Liver (tissue), 8 donors: ENCODE measurements at regions not wholly inside any gene's neighbourhood (a gene's known extent, or its start where the extent isn't known, plus 50 kb on each side); places are given as distances from the start of the nearest gene placed in this dataset.
"Not testable (repeated sequence)": the region's sequence is repeated elsewhere in the genome, so short reads cannot be mapped to it uniquely, and the experiment has no call there.

Experiments used
- DNase-seq: peaks from one replicate; pipeline ENCODE4 v3.0.0-alpha.2; 2017; ENCODE audit warnings: low spot score
- H3K27ac ChIP-seq, 2 donors: one replicate each; pipeline ENCODE4 v1.7.0; 2013; ENCODE audit warnings: inconsistent platforms in 2 of 2, low read length in 2 of 2, control low read depth in 1 of 2, low read depth in 1 of 2, mild to moderate bottlenecking in 1 of 2
- H3K27me3 ChIP-seq, 4 donors: one replicate each; pipeline versions ENCODE4 v1.6.1 to v1.7.0; 2013; ENCODE audit warnings: low read length in 3 of 4, inconsistent platforms in 1 of 4, mild to moderate bottlenecking in 1 of 4, moderate library complexity in 1 of 4; ENCODE audit not compliant: control insufficient read depth in 4 of 4, insufficient read depth in 4 of 4
- H3K36me3 ChIP-seq, 4 donors: one replicate each; pipeline versions ENCODE4 v1.6.1 to v1.7.0; 2013; ENCODE audit warnings: low read length in 3 of 4, mild to moderate bottlenecking in 3 of 4, low read depth in 1 of 4, moderate library complexity in 1 of 4; ENCODE audit not compliant: control insufficient read depth in 4 of 4, insufficient read depth in 3 of 4
- H3K4me1 ChIP-seq, 4 donors: one replicate each; pipeline versions ENCODE4 v1.6.1 to v1.7.0; 2013; ENCODE audit warnings: low read length in 3 of 4, mild to moderate bottlenecking in 3 of 4, moderate library complexity in 1 of 4; ENCODE audit not compliant: control insufficient read depth in 4 of 4, insufficient read depth in 4 of 4
- H3K4me3 ChIP-seq, 3 donors: one replicate each; pipeline versions ENCODE4 v1.6.1 to v1.7.0; 2013; ENCODE audit warnings: low read length in 3 of 3, control low read depth in 1 of 3, low read depth in 1 of 3, mild to moderate bottlenecking in 1 of 3
- H3K9ac ChIP-seq, 2 donors: one replicate each; pipeline ENCODE4 v1.7.0; 2013; ENCODE audit warnings: low read length in 2 of 2, mild to moderate bottlenecking in 2 of 2, moderate library complexity in 2 of 2, control low read depth in 1 of 2, low read depth in 1 of 2
- H3K9me3 ChIP-seq, 4 donors: one replicate each; pipeline versions ENCODE4 v1.6.1 to v1.7.0; 2013; ENCODE audit warnings: low read length in 3 of 4; ENCODE audit not compliant: control insufficient read depth in 4 of 4
- GABPA ChIP-seq, 2 donors: IDR thresholded peaks in 1 of 2; conservative IDR thresholded peaks in 1 of 2; 2 replicates each; pipeline ENCODE4 v1.6.1; 2016; ENCODE audit warnings: antibody characterized with exemption in 2 of 2, mild to moderate bottlenecking in 1 of 2, moderate library complexity in 1 of 2
- JUND ChIP-seq, 2 donors: IDR thresholded peaks; 2 replicates each; pipeline ENCODE4 v1.6.1; 2016; ENCODE audit warnings: antibody characterized with exemption in 2 of 2
- NR2F2 ChIP-seq: IDR thresholded peaks from 2 replicates; pipeline ENCODE4 v1.6.1; 2016; ENCODE audit warnings: antibody characterized with exemption
- RAD21 ChIP-seq, 2 donors: IDR thresholded peaks; 2 replicates each; pipeline ENCODE4 v1.6.1; 2016; ENCODE audit warnings: antibody characterized with exemption in 2 of 2, mild to moderate bottlenecking in 2 of 2
- RXRA ChIP-seq, 2 donors: IDR thresholded peaks; 2 replicates each; pipeline ENCODE4 v1.6.1; 2017 to 2018; ENCODE audit warnings: antibody characterized with exemption in 2 of 2, mild to moderate bottlenecking in 1 of 2
- SP1 ChIP-seq: IDR thresholded peaks from 2 replicates; pipeline ENCODE4 v1.6.1; 2018; ENCODE audit warnings: antibody characterized with exemption, mild to moderate bottlenecking
- TAF1 ChIP-seq: conservative IDR thresholded peaks from 2 replicates; pipeline ENCODE4 v1.6.1; 2016; ENCODE audit warnings: antibody characterized with exemption, mild to moderate bottlenecking
- YY1 ChIP-seq: IDR thresholded peaks from 2 replicates; pipeline ENCODE4 v1.6.1; 2016; ENCODE audit warnings: antibody characterized with exemption, mild to moderate bottlenecking
- WGBS: extraction: QIAGEN DNeasy Blood & Tissue Kit; methylation state at CpG from one replicate; pipeline ENCODE4 v1.1.7; 2013; 5-methylcytosine and 5-hydroxymethylcytosine counted together
- TF ChIP-seq, protein P1 (sequence below): IDR thresholded peaks from 2 replicates; pipeline ENCODE4 v1.6.1; 2016; ENCODE audit warnings: antibody characterized with exemption
- TF ChIP-seq, protein P2 (sequence below): IDR thresholded peaks from 2 replicates; pipeline ENCODE4 v1.6.1; 2016; ENCODE audit warnings: antibody characterized with exemption, mild to moderate bottlenecking
- TF ChIP-seq, protein P3 (sequence below): fragments of 150-350 bp; IDR thresholded peaks from 2 replicates; pipeline ENCODE4 v1.5.1; 2017; ENCODE audit warnings: improper control_type of control experiment, low read depth, low read length; ENCODE audit not compliant: missing input control
- TF ChIP-seq, protein P4 (sequence below): IDR thresholded peaks from 2 replicates; pipeline ENCODE4 v1.6.1; 2016; ENCODE audit warnings: antibody characterized with exemption
- donor health status: healthy.
- donor health status: healthy.
- donor health status: healthy.
- donor health status: healthy.
- donor health status: healthy.

DNA sequence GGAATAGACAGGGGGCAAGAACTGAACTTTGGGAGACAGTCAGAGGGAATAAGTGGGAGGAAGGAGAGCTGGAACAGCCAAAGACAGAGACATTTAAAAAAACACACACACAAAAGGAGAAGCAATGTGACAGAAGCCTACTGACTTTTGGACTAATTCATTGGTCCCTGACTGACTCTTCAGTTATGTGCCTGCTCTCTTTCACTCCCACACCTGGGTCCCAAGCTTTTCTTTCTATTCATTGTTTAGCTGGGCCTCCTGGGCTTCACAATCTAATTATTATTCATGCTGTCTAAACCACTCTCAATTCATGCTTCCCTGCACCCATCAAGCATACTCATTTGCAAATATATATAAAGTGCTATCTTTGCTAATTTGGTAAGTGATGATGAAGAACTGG, 139.2 kb upstream of the IRS4 start:
- no peaks in the 10 kb centered on the region for H3K36me3 ChIP-seq
- no peak for TF ChIP-seq RXRA (IDR thresholded peaks at IDR 0.05)
- no peak for TF ChIP-seq TAF1
- DNase-seq: no peak

DNA sequence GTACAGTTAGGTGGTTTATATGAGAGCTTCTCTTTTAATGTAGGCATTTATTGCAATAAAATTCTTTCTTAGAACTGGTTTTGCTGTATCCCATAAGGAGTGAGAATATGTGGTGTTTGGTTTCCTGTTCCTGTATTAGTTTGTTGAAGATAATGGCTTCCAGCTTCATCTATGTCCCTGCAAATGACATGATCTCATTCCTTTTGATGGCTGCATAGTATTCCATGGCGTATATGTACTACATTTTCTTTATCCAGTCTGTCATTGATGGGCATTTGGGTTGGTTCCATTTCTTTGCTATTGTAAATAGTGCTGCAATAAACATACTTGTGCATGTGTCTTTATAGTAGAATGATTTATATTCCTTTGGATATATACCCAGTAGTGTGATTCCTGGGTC, 106.7 kb upstream of the IRS4 start:
- not testable (repeated sequence) for H3K9ac ChIP-seq, H3K9me3 ChIP-seq, H3K4me3 ChIP-seq, H3K27me3 ChIP-seq, H3K4me1 ChIP-seq, H3K36me3 ChIP-seq, H3K27ac ChIP-seq, DNase-seq
- 82% methylated on average over 1 of the region's 1 CpG for WGBS

More for the DNA sequence above, 139.2 kb upstream of the IRS4 start:
- Histone ChIP-seq H3K9ac (no peak overlapping the region), H3K27me3 (peaks cover 0 to 4% (median 0%) of the 10 kb centered on the region in 4 donors), H3K4me1 (no peaks in the 10 kb centered on the region), H3K27ac (no peak overlapping the region), H3K4me3 (no peak overlapping the region), H3K9me3 (peaks cover 0 to 2% (median 0%) of the 10 kb centered on the region in 4 donors)

DNA sequence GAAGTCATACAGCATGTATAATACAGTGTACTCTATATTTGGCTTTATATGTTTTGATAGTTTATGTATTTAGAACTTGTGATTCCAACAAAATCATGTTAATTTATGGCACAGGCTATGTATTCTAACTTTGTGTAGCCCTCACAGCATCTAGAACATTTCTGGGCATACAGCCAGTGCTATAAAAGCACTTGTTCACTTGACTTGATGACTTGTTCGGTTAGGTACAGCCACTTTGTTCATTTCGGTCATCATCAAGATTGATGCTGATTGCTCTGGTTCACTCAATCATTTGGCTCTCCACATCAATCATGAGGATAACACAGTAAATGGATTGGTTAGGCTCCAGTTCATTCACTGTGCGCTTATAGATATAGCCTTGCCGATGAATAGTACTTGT, 97.6 kb upstream of the IRS4 start:
- Histone ChIP-seq H3K9ac (no peak overlapping the region), H3K27ac (no peak overlapping the region), H3K9me3 (no peaks in the 10 kb centered on the region), H3K4me3 (no peak overlapping the region), H3K27me3 (no peaks in the 10 kb centered on the region), H3K4me1 (no peaks in the 10 kb centered on the region), H3K36me3 (no peaks in the 10 kb centered on the region)
- 90% methylated on average over 4 of the region's 4 CpGs for WGBS
- TF ChIP-seq GABPA (IDR thresholded peaks at IDR 0.05 in 1 of 2, conservative IDR thresholded peaks at IDR 0.05 in 1 of 2): no peak
- TF ChIP-seq SP1: no peak
- no peak for DNase-seq

DNA sequence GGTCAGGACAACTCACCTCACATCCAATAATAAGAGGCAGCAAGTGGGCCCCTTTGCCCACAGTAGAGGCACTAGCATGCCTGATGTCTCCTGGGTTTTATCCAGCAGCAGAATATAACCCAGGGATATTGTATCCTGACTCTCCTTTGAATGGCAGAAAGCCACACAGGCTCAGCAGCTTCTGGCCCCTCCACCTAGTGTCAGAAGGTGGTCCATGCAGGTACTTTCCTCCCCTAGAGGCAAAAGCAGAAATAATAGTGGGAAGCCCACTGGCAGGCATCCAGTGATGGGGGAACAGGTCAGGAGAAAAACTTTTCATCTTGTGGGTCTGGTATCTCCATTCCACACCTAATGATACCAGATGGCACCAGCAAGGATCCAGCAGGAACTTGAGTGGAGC, 75.5 kb upstream of the IRS4 start:
- no peak overlapping the region for H3K27ac ChIP-seq
- peaks cover 0 to 4% (median 0%) of the 10 kb centered on the region in 4 donors for H3K9me3 ChIP-seq
- no peaks in the 10 kb centered on the region for H3K36me3 ChIP-seq
- H3K4me3 ChIP-seq: no peak overlapping the region
- TF ChIP-seq SP1 (no peak), JUND (IDR thresholded peaks at IDR 0.05) (no peak), NR2F2 (no peak), RAD21 (IDR thresholded peaks at IDR 0.05) (no peak), GABPA (IDR thresholded peaks at IDR 0.05 in 1 of 2, conservative IDR thresholded peaks at IDR 0.05 in 1 of 2) (no peak), YY1 (no peak)
- TF ChIP-seq, protein P1, sequence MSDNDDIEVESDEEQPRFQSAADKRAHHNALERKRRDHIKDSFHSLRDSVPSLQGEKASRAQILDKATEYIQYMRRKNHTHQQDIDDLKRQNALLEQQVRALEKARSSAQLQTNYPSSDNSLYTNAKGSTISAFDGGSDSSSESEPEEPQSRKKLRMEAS: no peak
- TF ChIP-seq, protein P2, sequence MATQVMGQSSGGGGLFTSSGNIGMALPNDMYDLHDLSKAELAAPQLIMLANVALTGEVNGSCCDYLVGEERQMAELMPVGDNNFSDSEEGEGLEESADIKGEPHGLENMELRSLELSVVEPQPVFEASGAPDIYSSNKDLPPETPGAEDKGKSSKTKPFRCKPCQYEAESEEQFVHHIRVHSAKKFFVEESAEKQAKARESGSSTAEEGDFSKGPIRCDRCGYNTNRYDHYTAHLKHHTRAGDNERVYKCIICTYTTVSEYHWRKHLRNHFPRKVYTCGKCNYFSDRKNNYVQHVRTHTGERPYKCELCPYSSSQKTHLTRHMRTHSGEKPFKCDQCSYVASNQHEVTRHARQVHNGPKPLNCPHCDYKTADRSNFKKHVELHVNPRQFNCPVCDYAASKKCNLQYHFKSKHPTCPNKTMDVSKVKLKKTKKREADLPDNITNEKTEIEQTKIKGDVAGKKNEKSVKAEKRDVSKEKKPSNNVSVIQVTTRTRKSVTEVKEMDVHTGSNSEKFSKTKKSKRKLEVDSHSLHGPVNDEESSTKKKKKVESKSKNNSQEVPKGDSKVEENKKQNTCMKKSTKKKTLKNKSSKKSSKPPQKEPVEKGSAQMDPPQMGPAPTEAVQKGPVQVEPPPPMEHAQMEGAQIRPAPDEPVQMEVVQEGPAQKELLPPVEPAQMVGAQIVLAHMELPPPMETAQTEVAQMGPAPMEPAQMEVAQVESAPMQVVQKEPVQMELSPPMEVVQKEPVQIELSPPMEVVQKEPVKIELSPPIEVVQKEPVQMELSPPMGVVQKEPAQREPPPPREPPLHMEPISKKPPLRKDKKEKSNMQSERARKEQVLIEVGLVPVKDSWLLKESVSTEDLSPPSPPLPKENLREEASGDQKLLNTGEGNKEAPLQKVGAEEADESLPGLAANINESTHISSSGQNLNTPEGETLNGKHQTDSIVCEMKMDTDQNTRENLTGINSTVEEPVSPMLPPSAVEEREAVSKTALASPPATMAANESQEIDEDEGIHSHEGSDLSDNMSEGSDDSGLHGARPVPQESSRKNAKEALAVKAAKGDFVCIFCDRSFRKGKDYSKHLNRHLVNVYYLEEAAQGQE: no peak
- TF ChIP-seq, protein P3, sequence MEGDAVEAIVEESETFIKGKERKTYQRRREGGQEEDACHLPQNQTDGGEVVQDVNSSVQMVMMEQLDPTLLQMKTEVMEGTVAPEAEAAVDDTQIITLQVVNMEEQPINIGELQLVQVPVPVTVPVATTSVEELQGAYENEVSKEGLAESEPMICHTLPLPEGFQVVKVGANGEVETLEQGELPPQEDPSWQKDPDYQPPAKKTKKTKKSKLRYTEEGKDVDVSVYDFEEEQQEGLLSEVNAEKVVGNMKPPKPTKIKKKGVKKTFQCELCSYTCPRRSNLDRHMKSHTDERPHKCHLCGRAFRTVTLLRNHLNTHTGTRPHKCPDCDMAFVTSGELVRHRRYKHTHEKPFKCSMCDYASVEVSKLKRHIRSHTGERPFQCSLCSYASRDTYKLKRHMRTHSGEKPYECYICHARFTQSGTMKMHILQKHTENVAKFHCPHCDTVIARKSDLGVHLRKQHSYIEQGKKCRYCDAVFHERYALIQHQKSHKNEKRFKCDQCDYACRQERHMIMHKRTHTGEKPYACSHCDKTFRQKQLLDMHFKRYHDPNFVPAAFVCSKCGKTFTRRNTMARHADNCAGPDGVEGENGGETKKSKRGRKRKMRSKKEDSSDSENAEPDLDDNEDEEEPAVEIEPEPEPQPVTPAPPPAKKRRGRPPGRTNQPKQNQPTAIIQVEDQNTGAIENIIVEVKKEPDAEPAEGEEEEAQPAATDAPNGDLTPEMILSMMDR: no peak
- TF ChIP-seq, protein P4, sequence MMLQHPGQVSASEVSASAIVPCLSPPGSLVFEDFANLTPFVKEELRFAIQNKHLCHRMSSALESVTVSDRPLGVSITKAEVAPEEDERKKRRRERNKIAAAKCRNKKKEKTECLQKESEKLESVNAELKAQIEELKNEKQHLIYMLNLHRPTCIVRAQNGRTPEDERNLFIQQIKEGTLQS: no peak
- no peak for DNase-seq
- H3K9ac ChIP-seq: no peak overlapping the region
- H3K4me1 ChIP-seq: no peaks in the 10 kb centered on the region
- no peaks in the 10 kb centered on the region for H3K27me3 ChIP-seq
